ENCODE measurements at regions not wholly inside any gene's neighbourhood (a gene's known extent, or its start where the extent isn't known, plus 50 kb on each side); places are given as distances from the start of the nearest gene placed in this dataset.

DNA sequence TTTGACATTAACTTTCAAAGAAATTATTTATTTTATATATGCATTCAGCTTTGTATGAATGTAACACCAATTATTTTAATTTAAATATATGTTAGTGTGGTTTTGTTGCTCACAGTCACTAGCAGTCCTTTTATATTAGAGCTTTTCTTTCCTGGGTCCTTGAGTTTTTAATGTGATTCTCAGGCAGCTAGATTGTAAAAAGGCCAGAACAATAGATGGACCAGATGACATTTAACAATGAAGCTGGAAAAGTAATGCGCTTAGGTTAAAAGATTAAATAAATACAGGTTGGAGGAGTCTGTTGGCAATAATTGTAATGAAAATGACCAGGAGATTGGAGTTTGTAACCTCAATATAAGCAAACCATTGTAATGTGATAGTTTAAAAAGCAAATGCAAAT is 171.1 kb downstream of the FTCDNL1 start:
- no peaks in the 10 kb centered on the region for H3K9me3 ChIP-seq (ENCODE audit: control insufficient read depth, low read length, poor library complexity, severe bottlenecking)
- no peaks in the 10 kb centered on the region for H3K36me3 Mint-ChIP-seq (ENCODE audit: low read depth)
- peaks cover 11% of the 10 kb centered on the region for H3K27me3 Mint-ChIP-seq
- DNase-seq (no peak), ATAC-seq (no peak)
- H3K27ac Mint-ChIP-seq: no peak overlapping the region
- no peak overlapping the region for H3K4me3 Mint-ChIP-seq
- no peaks in the 10 kb centered on the region for H3K4me1 Mint-ChIP-seq

DNA sequence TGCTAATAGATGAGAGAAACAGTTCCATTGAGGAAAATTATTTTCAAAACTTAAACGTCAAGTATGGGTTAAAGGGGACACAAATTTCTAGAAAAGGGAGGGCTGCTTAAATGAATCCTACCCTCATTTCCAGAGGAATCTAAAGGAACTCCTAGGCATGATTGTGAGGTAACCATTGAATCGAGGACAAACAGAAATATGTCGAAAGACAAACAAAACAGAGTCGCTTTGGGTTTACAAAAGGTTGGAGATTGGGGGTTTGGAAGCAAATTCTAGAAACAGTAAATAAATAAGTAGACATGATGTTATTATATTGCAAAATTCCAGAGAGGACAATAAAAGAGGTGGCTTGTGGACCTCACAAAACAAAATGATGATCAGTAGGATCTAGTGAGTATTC is 173.1 kb downstream of the FTCDNL1 start:
- ATAC-seq (no peak), DNase-seq (no peak)
- no peaks in the 10 kb centered on the region for H3K9me3 ChIP-seq (ENCODE audit: control insufficient read depth, low read length, poor library complexity, severe bottlenecking)
- Mint-ChIP-seq H3K27me3 (peaks cover 7% of the 10 kb centered on the region), H3K27ac (no peak overlapping the region), H3K4me1 (no peaks in the 10 kb centered on the region), H3K36me3 (ENCODE audit: low read depth) (no peaks in the 10 kb centered on the region), H3K4me3 (no peak overlapping the region)

- no peaks in the 10 kb centered on the region for H3K4me1 Mint-ChIP-seq
- no peak overlapping the region for H3K27ac Mint-ChIP-seq
- H3K36me3 Mint-ChIP-seq (ENCODE audit: low read depth): no peaks in the 10 kb centered on the region
- peaks cover 28% of the 10 kb centered on the region for H3K27me3 Mint-ChIP-seq
- ATAC-seq (no peak), DNase-seq (no peak)
- no peaks in the 10 kb centered on the region for H3K9me3 ChIP-seq (ENCODE audit: control insufficient read depth, low read length, poor library complexity, severe bottlenecking)
- H3K4me3 Mint-ChIP-seq: no peak overlapping the region
Observed at GRCh38 chr2:199668645-199669044, 182.3 kb downstream of the FTCDNL1 start.

GRCh38 chr2:199663157-199663556 is 187.8 kb downstream of the FTCDNL1 start:
- ATAC-seq (no peak), DNase-seq (no peak)
- Mint-ChIP-seq H3K4me1 (no peaks in the 10 kb centered on the region), H3K36me3 (ENCODE audit: low read depth) (no peaks in the 10 kb centered on the region), H3K27me3 (peaks cover 18% of the 10 kb centered on the region), H3K27ac (no peak overlapping the region), H3K4me3 (no peak overlapping the region)
- H3K9me3 ChIP-seq (ENCODE audit: control insufficient read depth, low read length, poor library complexity, severe bottlenecking): no peaks in the 10 kb centered on the region

DNA sequence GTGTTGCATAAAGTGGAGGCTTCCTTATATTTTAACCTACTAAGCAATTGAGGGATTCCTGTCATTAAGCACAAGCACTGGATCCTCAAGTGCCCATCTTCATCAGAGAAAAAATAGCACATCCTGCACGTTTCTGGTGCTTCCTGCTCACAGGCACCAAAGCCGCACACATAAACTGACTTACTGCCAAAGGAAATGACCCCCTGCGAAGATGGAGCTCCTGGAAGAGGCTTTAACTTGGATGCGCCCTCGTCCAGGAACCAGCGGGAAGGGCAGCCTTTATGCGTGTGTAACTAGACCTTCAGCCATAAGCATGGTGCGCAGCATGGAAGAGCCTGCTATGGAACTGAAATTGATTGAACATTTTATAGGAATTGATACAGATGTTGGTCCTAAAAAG is 188.7 kb downstream of the FTCDNL1 start:
- no peak overlapping the region for H3K27ac Mint-ChIP-seq
- peaks cover under 1% of the 10 kb centered on the region for H3K36me3 Mint-ChIP-seq (ENCODE audit: low read depth)
- no peak for DNase-seq
- no peaks in the 10 kb centered on the region for H3K9me3 ChIP-seq (ENCODE audit: control insufficient read depth, low read length, poor library complexity, severe bottlenecking)
- no peaks in the 10 kb centered on the region for H3K4me1 Mint-ChIP-seq
- H3K27me3 Mint-ChIP-seq: peaks cover 24% of the 10 kb centered on the region
- no peak for ATAC-seq
- no peak overlapping the region for H3K4me3 Mint-ChIP-seq

GRCh38 chr2:199660167-199660566 is 190.8 kb downstream of the FTCDNL1 start:
- ATAC-seq (no peak), DNase-seq (no peak)
- Mint-ChIP-seq H3K4me1 (no peaks in the 10 kb centered on the region), H3K27ac (no peak overlapping the region), H3K4me3 (no peak overlapping the region), H3K36me3 (ENCODE audit: low read depth) (peaks cover 3% of the 10 kb centered on the region), H3K27me3 (peaks cover 18% of the 10 kb centered on the region)
- no peaks in the 10 kb centered on the region for H3K9me3 ChIP-seq (ENCODE audit: control insufficient read depth, low read length, poor library complexity, severe bottlenecking)

GRCh38 chr2:199659207-199659606 is 191.8 kb downstream of the FTCDNL1 start:
- no peak overlapping the region for H3K4me3 Mint-ChIP-seq
- no peaks in the 10 kb centered on the region for H3K4me1 Mint-ChIP-seq
- peaks cover 3% of the 10 kb centered on the region for H3K36me3 Mint-ChIP-seq (ENCODE audit: low read depth)
- ATAC-seq (no peak), DNase-seq (no peak)
- peaks cover 18% of the 10 kb centered on the region for H3K27me3 Mint-ChIP-seq
- no peaks in the 10 kb centered on the region for H3K9me3 ChIP-seq (ENCODE audit: control insufficient read depth, low read length, poor library complexity, severe bottlenecking)
- H3K27ac Mint-ChIP-seq: no peak overlapping the region

- DNase-seq (no peak), ATAC-seq (no peak)
- no peaks in the 10 kb centered on the region for H3K4me1 Mint-ChIP-seq
- no peaks in the 10 kb centered on the region for H3K36me3 Mint-ChIP-seq (ENCODE audit: low read depth)
- no peak overlapping the region for H3K27ac Mint-ChIP-seq
- H3K4me3 Mint-ChIP-seq: no peak overlapping the region
- no peaks in the 10 kb centered on the region for H3K27me3 Mint-ChIP-seq
- H3K9me3 ChIP-seq (ENCODE audit: control insufficient read depth, low read length, poor library complexity, severe bottlenecking): no peaks in the 10 kb centered on the region
Observed at GRCh38 chr2:199646439-199646838, 188.7 kb upstream of the SATB2 start.

DNA sequence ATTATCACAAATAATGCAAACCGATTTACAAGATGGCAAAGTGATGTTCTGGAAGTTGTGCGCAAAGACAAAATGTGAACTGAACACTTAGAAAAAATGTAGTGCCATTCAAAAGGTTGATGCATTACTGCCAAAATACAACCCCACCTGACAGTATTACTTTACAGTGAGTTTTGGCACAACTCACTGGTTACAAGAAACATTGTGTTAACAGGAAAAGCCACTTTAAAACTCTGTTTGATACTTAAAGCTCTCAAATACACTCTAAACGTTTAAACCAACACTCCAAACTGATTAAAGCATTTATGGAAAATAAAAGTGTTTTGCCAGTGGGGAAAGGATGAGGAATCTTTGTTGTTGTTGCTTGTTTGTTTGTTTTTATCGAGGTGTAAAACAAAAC is 173.4 kb upstream of the SATB2 start:
- no peak overlapping the region for H3K4me3 Mint-ChIP-seq
- no peak overlapping the region for H3K27ac Mint-ChIP-seq
- ATAC-seq (no peak), DNase-seq (no peak)
- H3K9me3 ChIP-seq (ENCODE audit: control insufficient read depth, low read length, poor library complexity, severe bottlenecking): no peaks in the 10 kb centered on the region
- H3K4me1 Mint-ChIP-seq: no peaks in the 10 kb centered on the region
- H3K27me3 Mint-ChIP-seq: peaks cover 5% of the 10 kb centered on the region
- no peaks in the 10 kb centered on the region for H3K36me3 Mint-ChIP-seq (ENCODE audit: low read depth)

- DNase-seq: no peak
- no peak for ATAC-seq
- Mint-ChIP-seq H3K27ac (no peak overlapping the region), H3K4me3 (no peak overlapping the region), H3K4me1 (no peaks in the 10 kb centered on the region), H3K36me3 (ENCODE audit: low read depth) (no peaks in the 10 kb centered on the region), H3K27me3 (peaks cover 16% of the 10 kb centered on the region)
- no peaks in the 10 kb centered on the region for H3K9me3 ChIP-seq (ENCODE audit: control insufficient read depth, low read length, poor library complexity, severe bottlenecking)
Observed at GRCh38 chr2:199629301-199629700, 171.6 kb upstream of the SATB2 start.

DNA sequence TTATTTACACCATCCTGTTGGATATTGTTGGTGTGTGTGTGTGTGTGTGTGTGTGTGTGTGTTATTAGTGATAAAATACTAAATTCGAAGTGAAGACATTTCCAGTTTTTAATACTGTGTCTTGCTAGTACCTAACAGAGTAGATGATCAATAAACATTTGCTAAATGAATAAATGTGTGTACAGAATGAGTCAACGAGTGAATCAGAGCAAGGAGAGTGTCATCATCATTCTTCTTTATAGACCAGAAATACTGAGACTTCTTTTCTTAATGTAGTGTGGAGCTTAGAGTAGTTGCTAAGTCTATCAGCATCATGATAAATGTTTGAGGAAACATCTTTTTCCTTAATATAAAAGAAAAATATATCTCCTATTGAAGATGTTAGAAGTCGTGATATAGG is 169.7 kb upstream of the SATB2 start:
- no peak overlapping the region for H3K27ac Mint-ChIP-seq
- no peak for ATAC-seq
- DNase-seq: no peak

DNA sequence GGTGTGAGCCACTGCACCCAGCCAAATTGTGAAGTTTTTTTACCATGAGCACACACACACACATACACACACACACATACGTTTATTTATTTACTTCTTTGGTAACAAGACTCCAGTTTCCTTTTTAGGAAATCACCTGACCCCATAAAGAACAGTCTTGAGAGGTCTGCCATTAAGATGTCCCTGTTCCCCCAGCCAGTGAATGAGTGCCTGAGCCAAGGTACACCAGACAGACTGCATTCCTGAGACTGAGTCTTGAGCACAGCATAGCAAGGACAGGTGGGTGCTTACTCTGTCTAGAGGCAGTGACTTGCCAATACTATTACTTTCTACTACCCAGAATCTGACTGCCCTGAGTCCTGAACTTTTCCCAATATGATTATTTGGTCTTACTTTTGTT is 167.2 kb upstream of the SATB2 start:
- no peak overlapping the region for H3K4me3 Mint-ChIP-seq
- no peak for DNase-seq
- no peaks in the 10 kb centered on the region for H3K9me3 ChIP-seq (ENCODE audit: control insufficient read depth, low read length, poor library complexity, severe bottlenecking)
- no peaks in the 10 kb centered on the region for H3K4me1 Mint-ChIP-seq
- ATAC-seq: no peak
- H3K27me3 Mint-ChIP-seq: peaks cover 27% of the 10 kb centered on the region
- H3K27ac Mint-ChIP-seq: no peak overlapping the region
- no peaks in the 10 kb centered on the region for H3K36me3 Mint-ChIP-seq (ENCODE audit: low read depth)

More for the DNA sequence above, 169.7 kb upstream of the SATB2 start:
- H3K27me3 Mint-ChIP-seq: peaks cover 23% of the 10 kb centered on the region
- no peak overlapping the region for H3K4me3 Mint-ChIP-seq
- no peaks in the 10 kb centered on the region for H3K9me3 ChIP-seq (ENCODE audit: control insufficient read depth, low read length, poor library complexity, severe bottlenecking)
- H3K4me1 Mint-ChIP-seq: no peaks in the 10 kb centered on the region
- no peaks in the 10 kb centered on the region for H3K36me3 Mint-ChIP-seq (ENCODE audit: low read depth)

DNA sequence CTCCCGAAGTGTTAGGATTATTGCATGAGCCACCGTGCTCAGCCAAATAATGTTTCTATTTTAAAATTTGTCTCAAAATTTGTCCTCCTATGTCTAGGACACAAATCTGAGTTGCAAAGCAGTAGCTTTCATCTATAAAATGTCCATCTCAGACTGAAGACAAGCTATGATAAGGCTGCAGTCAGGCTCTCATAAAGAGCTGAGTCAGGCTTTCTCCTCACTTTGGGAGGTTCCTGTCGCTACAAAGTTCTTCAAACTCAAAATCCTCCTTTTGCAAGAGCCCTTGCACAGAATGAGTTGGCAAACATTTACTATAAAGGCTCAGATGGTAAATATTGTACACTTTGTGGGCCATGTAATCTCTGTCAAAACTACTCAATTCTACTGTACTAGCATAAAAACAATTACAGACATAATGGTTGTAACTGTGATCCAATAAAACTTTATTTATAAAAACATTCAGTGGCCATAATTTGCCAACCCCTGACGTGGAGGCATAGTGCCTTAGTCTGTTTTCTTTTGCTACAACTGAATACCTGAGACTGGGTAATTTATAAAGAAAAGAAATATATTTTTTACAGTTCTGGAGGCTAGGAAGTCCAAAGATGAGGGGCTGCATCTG is 154.9 kb upstream of the SATB2 start:
- Mint-ChIP-seq H3K4me1 (no peaks in the 10 kb centered on the region), H3K4me3 (no peak overlapping the region), H3K36me3 (ENCODE audit: low read depth) (no peaks in the 10 kb centered on the region), H3K27ac (no peak overlapping the region), H3K27me3 (peaks cover 10% of the 10 kb centered on the region)
- H3K9me3 ChIP-seq (ENCODE audit: control insufficient read depth, low read length, poor library complexity, severe bottlenecking): no peaks in the 10 kb centered on the region
- DNase-seq (no peak), ATAC-seq (no peak)

GRCh38 chr2:199607914-199608313 is 150.2 kb upstream of the SATB2 start:
- no peak for DNase-seq
- Mint-ChIP-seq H3K27me3 (peaks cover 5% of the 10 kb centered on the region), H3K4me1 (peaks cover 3% of the 10 kb centered on the region), H3K4me3 (no peak overlapping the region), H3K27ac (no peak overlapping the region), H3K36me3 (ENCODE audit: low read depth) (no peaks in the 10 kb centered on the region)
- no peak for ATAC-seq
- H3K9me3 ChIP-seq (ENCODE audit: control insufficient read depth, low read length, poor library complexity, severe bottlenecking): no peaks in the 10 kb centered on the region
